ENCODE measurements at regions not wholly inside any gene's neighbourhood (a gene's known extent, or its start where the extent isn't known, plus 50 kb on each side); places are given as distances from the start of the nearest gene placed in this dataset.

- TF ChIP-seq POLR2A (IDR thresholded peaks at IDR 0.05) (no peak), CTCF (IDR thresholded peaks at IDR 0.05) (no peak), POLR2AphosphoS5 (IDR thresholded peaks at IDR 0.05) (no peak)
Measured at GRCh38 chr1:90834886-90835660, 118.0 kb upstream of the BARHL2 start.
